K562 (cell line): ENCODE measurements at regions not wholly inside any gene's neighbourhood (a gene's known extent, or its start where the extent isn't known, plus 50 kb on each side); places are given as distances from the start of the nearest gene placed in this dataset.

Experiments used
- ATAC-seq: fragments of 200-7000 bp; cut with Tn5 transposase; 3 replicates; pipeline ENCODE4 v1.9.1; 2020; ENCODE audit warnings: moderate library complexity
- BruUV-seq: library from RNA; stranded (reverse); fragments of 400-500 nt; replicated peaks from 2 replicates; lab custom pipeline; 2021; lab: Mats Ljungman, UMichigan
- CTCF ChIA-PET: fragments of 300-600 bp; formaldehyde crosslinking; extraction: SDS; loops from one replicate; lab custom pipeline; 2021; ENCODE audit warnings: low intra/inter-chr PET ratio; lab: Yijun Ruan, JAX
- POLR2A ChIA-PET: fragments of 300-600, 350-650 bp; sonication (Branson Sonifier 250); formaldehyde crosslinking; extraction: SDS; loops from one replicate; lab custom pipeline; 2021; ENCODE audit warnings: antibody characterized with exemption, inconsistent platforms; lab: Yijun Ruan, JAX
- DNase-seq, 4 experiments: peaks; one replicate each; pipeline versions ENCODE4 v3.0.0 to v3.0.0-alpha.2; 2011 to 2018; ENCODE audit warnings: low spot score in 3 of 4, mixed read lengths in 3 of 4; ENCODE audit errors: extremely low read depth in 1 of 4
- FAIRE-seq: peaks from 2 replicates; lab custom pipeline; 2011; peaks lifted over from hg19 to GRCh38; lab: Jason Lieb, UNC
- H2AFZ ChIP-seq: 2 replicates; pipeline ENCODE4 v1.6.0; 2011; ENCODE audit warnings: low read depth, low read length, control low read depth, inconsistent platforms
- H3K27ac ChIP-seq: fragments of 200-600 bp; 3 replicates; pipeline ENCODE4 v1.8.0; 2011; ENCODE audit warnings: low read depth, mild to moderate bottlenecking, control low read depth, inconsistent platforms, low read length, moderate library complexity, mixed read lengths; ENCODE audit errors: extremely low read depth
- H3K27me3 ChIP-seq, 2 experiments: fragments of 300-600 bp in 1 of 2; 2 replicates in 1 of 2; 3 replicates in 1 of 2; pipeline versions ENCODE4 v1.6.0 to v1.8.0; 2011; ENCODE audit warnings: inconsistent platforms in 2 of 2, low read length in 2 of 2, mild to moderate bottlenecking in 1 of 2, mixed read lengths in 1 of 2, moderate library complexity in 1 of 2; ENCODE audit not compliant: control insufficient read depth in 2 of 2, insufficient read depth in 2 of 2
- H3K36me3 ChIP-seq: fragments of 300-600 bp; 3 replicates; pipeline ENCODE4 v1.8.0; 2011; ENCODE audit warnings: mild to moderate bottlenecking, low read length, inconsistent platforms; ENCODE audit not compliant: control insufficient read depth, insufficient read depth
- H3K4me1 ChIP-seq, 2 experiments: fragments of 200-600 bp in 1 of 2; replicated peaks in 1 of 2; 2 replicates in 1 of 2; 3 replicates in 1 of 2; pipeline versions ENCODE4 v1.5.1 to v1.8.0; 2011; ENCODE audit warnings: inconsistent platforms in 2 of 2, low read length in 2 of 2, mild to moderate bottlenecking in 1 of 2, mixed read lengths in 1 of 2, moderate library complexity in 1 of 2; ENCODE audit not compliant: control insufficient read depth in 2 of 2, insufficient read depth in 2 of 2
- H3K4me2 ChIP-seq: 2 replicates; pipeline ENCODE4 v1.6.1; 2011; ENCODE audit warnings: low read length, control low read depth, inconsistent platforms, mixed read lengths; ENCODE audit not compliant: insufficient read depth
- H3K4me3 ChIP-seq: fragments of 200-600 bp; sonication (generic), shearing (Covaris generic); 2 replicates; pipeline ENCODE4 v1.5.1; 2016; ENCODE audit warnings: control low read depth, inconsistent platforms
- H3K79me2 ChIP-seq: fragments of 200-600 bp; 3 replicates; pipeline ENCODE4 v1.8.0; 2011; ENCODE audit warnings: low read length, inconsistent platforms; ENCODE audit not compliant: control insufficient read depth, insufficient read depth
- H3K9ac ChIP-seq, 2 experiments: 2 replicates each; pipeline versions ENCODE4 v1.6.0 to v1.6.1; 2011; ENCODE audit warnings: low read depth in 2 of 2, low read length in 2 of 2, control low read depth in 1 of 2, inconsistent platforms in 1 of 2, mild to moderate bottlenecking in 1 of 2, mixed read lengths in 1 of 2; ENCODE audit not compliant: insufficient read depth in 1 of 2
- H3K9me1 ChIP-seq: one replicate; pipeline ENCODE4 v1.6.0; 2011; ENCODE audit warnings: inconsistent platforms, mild to moderate bottlenecking, low read length, moderate library complexity; ENCODE audit not compliant: control insufficient read depth, insufficient read depth
- H3K9me3 ChIP-seq: replicated peaks from 2 replicates; pipeline ENCODE4 v1.5.1; 2011; ENCODE audit warnings: low read depth, low read length, inconsistent platforms; ENCODE audit not compliant: control insufficient read depth, insufficient read depth
- H4K20me1 ChIP-seq: replicated peaks from 2 replicates; pipeline ENCODE4 v1.6.1; 2011; ENCODE audit warnings: low read length, inconsistent platforms, mixed read lengths; ENCODE audit not compliant: control insufficient read depth, insufficient read depth
- KLF16 ChIP-seq: IDR thresholded peaks from 2 replicates; pipeline ENCODE4 v1.6.1; 2016; ENCODE audit warnings: antibody characterized with exemption
- ZC3H8 ChIP-seq: fragments of 450-650 bp; IDR thresholded peaks from 2 replicates; pipeline ENCODE4 v1.6.1; 2017
- WGBS: fragments of 100-300 bp; shearing (Covaris generic); methylation state at CpG from one replicate; pipeline ENCODE4 v1.1.6; 2016; ENCODE audit warnings: low coverage, mixed read lengths; ENCODE audit not compliant: insufficient coverage; ENCODE audit errors: missing lambda C conversion rate; 5-methylcytosine and 5-hydroxymethylcytosine counted together
- in situ Hi-C: fragments of 300-500 bp; cut with MboI; formaldehyde crosslinking; loops from 4 replicates; pipeline ENCODE4 v1.15.0; 2018; ENCODE audit warnings: inconsistent platforms, mixed read lengths
- intact Hi-C: fragments of 100-400 bp; cut with micrococcal nuclease; formaldehyde crosslinking; loops from 2 replicates; pipeline ENCODE4 v1.14.2; 2022
- TF ChIP-seq, protein P1 (sequence below): sonication (generic); formaldehyde crosslinking; IDR thresholded peaks from 2 replicates; pipeline ENCODE4 v1.8.1; 2023; ENCODE audit warnings: mild to moderate bottlenecking, missing genetic modification reagents
- TF ChIP-seq, protein P2 (sequence below): sonication (generic); formaldehyde crosslinking; IDR thresholded peaks from 2 replicates; pipeline ENCODE4 v1.8.0; 2022; ENCODE audit warnings: mild to moderate bottlenecking, missing genetic modification reagents
- TF ChIP-seq, protein P3 (sequence below): fragments of 250-450 bp; sonication (Bioruptor Pico); IDR thresholded peaks from 2 replicates; pipeline ENCODE4 v1.4.0; 2020
- TF ChIP-seq, protein P4 (sequence below): fragments of 450-650 bp; IDR thresholded peaks from 2 replicates; pipeline ENCODE4 v1.6.1; 2014; ENCODE audit warnings: low read depth, mild to moderate bottlenecking, moderate library complexity, borderline replicate concordance

DNA sequence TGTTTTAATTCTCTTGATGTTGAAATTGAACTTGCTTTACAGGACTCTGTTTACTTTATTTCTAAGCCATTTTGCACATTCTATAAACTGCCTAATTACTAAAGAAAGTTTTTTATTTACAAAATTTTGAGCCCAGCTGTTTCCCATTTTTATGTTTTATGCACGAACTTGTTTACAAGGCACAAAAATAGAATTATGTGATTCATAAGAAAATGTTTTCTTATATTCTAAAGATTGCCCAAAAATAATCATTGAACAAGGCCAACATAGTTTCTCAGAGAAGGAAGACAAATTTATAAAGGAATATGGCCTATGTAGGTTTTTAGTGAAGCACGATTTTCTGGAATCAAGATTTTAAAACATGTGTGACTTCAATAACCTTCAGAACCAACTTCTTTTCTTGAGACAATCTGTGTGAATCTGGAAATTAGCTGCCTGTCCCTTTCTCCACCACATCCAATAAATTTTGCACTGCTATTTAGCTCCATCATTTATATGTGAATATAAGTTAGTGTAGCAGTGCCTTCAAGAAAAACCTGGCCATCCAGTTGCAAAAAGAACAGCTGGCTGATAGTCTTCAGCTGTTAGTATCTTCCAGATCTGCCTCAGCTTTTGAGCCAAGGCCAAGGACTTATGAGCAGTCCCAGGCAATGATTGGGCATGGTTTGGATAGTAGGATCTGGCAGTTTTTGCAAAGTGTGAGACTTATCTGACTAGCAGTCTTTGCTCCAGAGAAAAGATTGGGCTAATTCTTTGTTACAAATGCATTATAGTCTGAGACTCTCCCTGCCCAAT lies 253.2 kb upstream of the COL3A1 start:
- 5% methylated on average over 2 of the region's 2 CpGs for WGBS
- Histone ChIP-seq H3K27me3 (no peaks in the 10 kb centered on the region), H4K20me1 (no peaks in the 10 kb centered on the region), H3K9me1 (no peaks in the 10 kb centered on the region), H3K79me2 (no peaks in the 10 kb centered on the region), H3K27ac (no peak overlapping the region), H3K4me3 (no peak overlapping the region), H3K36me3 (no peaks in the 10 kb centered on the region), H3K4me2 (no peak overlapping the region), H3K9me3 (no peaks in the 10 kb centered on the region; the same call in 1 of the 2 replicates), H3K9ac (no peak overlapping the region), H3K4me1 (no peaks in the 10 kb centered on the region), H2AFZ (no peak overlapping the region)
- POLR2A ChIA-PET = no interaction called here
- no peak for FAIRE-seq
- intact Hi-C loops (no loop called here), in situ Hi-C loops (no loop called here)
- no peak for ATAC-seq
- BruUV-seq = no TSS peak
- no peak for DNase-seq
- TF ChIP-seq, protein P1, sequence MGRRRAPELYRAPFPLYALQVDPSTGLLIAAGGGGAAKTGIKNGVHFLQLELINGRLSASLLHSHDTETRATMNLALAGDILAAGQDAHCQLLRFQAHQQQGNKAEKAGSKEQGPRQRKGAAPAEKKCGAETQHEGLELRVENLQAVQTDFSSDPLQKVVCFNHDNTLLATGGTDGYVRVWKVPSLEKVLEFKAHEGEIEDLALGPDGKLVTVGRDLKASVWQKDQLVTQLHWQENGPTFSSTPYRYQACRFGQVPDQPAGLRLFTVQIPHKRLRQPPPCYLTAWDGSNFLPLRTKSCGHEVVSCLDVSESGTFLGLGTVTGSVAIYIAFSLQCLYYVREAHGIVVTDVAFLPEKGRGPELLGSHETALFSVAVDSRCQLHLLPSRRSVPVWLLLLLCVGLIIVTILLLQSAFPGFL (CRISPR knock-in tag) = no peak
- TF ChIP-seq, protein P2, sequence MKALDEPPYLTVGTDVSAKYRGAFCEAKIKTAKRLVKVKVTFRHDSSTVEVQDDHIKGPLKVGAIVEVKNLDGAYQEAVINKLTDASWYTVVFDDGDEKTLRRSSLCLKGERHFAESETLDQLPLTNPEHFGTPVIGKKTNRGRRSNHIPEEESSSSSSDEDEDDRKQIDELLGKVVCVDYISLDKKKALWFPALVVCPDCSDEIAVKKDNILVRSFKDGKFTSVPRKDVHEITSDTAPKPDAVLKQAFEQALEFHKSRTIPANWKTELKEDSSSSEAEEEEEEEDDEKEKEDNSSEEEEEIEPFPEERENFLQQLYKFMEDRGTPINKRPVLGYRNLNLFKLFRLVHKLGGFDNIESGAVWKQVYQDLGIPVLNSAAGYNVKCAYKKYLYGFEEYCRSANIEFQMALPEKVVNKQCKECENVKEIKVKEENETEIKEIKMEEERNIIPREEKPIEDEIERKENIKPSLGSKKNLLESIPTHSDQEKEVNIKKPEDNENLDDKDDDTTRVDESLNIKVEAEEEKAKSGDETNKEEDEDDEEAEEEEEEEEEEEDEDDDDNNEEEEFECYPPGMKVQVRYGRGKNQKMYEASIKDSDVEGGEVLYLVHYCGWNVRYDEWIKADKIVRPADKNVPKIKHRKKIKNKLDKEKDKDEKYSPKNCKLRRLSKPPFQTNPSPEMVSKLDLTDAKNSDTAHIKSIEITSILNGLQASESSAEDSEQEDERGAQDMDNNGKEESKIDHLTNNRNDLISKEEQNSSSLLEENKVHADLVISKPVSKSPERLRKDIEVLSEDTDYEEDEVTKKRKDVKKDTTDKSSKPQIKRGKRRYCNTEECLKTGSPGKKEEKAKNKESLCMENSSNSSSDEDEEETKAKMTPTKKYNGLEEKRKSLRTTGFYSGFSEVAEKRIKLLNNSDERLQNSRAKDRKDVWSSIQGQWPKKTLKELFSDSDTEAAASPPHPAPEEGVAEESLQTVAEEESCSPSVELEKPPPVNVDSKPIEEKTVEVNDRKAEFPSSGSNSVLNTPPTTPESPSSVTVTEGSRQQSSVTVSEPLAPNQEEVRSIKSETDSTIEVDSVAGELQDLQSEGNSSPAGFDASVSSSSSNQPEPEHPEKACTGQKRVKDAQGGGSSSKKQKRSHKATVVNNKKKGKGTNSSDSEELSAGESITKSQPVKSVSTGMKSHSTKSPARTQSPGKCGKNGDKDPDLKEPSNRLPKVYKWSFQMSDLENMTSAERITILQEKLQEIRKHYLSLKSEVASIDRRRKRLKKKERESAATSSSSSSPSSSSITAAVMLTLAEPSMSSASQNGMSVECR = no peak
- TF ChIP-seq, protein P3, sequence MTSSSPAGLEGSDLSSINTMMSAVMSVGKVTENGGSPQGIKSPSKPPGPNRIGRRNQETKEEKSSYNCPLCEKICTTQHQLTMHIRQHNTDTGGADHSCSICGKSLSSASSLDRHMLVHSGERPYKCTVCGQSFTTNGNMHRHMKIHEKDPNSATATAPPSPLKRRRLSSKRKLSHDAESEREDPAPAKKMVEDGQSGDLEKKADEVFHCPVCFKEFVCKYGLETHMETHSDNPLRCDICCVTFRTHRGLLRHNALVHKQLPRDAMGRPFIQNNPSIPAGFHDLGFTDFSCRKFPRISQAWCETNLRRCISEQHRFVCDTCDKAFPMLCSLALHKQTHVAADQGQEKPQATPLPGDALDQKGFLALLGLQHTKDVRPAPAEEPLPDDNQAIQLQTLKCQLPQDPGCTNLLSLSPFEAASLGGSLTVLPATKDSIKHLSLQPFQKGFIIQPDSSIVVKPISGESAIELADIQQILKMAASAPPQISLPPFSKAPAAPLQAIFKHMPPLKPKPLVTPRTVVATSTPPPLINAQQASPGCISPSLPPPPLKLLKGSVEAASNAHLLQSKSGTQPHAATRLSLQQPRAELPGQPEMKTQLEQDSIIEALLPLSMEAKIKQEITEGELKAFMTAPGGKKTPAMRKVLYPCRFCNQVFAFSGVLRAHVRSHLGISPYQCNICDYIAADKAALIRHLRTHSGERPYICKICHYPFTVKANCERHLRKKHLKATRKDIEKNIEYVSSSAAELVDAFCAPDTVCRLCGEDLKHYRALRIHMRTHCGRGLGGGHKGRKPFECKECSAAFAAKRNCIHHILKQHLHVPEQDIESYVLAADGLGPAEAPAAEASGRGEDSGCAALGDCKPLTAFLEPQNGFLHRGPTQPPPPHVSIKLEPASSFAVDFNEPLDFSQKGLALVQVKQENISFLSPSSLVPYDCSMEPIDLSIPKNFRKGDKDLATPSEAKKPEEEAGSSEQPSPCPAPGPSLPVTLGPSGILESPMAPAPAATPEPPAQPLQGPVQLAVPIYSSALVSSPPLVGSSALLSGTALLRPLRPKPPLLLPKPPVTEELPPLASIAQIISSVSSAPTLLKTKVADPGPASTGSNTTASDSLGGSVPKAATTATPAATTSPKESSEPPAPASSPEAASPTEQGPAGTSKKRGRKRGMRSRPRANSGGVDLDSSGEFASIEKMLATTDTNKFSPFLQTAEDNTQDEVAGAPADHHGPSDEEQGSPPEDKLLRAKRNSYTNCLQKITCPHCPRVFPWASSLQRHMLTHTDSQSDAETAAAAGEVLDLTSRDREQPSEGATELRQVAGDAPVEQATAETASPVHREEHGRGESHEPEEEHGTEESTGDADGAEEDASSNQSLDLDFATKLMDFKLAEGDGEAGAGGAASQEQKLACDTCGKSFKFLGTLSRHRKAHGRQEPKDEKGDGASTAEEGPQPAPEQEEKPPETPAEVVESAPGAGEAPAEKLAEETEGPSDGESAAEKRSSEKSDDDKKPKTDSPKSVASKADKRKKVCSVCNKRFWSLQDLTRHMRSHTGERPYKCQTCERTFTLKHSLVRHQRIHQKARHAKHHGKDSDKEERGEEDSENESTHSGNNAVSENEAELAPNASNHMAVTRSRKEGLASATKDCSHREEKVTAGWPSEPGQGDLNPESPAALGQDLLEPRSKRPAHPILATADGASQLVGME (CRISPR knock-in tag) = no peak
- TF ChIP-seq KLF16 (no peak), ZC3H8 (no peak)
- TF ChIP-seq, protein P4, sequence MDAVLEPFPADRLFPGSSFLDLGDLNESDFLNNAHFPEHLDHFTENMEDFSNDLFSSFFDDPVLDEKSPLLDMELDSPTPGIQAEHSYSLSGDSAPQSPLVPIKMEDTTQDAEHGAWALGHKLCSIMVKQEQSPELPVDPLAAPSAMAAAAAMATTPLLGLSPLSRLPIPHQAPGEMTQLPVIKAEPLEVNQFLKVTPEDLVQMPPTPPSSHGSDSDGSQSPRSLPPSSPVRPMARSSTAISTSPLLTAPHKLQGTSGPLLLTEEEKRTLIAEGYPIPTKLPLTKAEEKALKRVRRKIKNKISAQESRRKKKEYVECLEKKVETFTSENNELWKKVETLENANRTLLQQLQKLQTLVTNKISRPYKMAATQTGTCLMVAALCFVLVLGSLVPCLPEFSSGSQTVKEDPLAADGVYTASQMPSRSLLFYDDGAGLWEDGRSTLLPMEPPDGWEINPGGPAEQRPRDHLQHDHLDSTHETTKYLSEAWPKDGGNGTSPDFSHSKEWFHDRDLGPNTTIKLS = no peak
- CTCF ChIA-PET = no interaction called here
